Inflammatory macrophage treated with lipopolysaccharide for 1 hour (primary cell): ENCODE measurements at regions not wholly inside any gene's neighbourhood (a gene's known extent, or its start where the extent isn't known, plus 50 kb on each side); places are given as distances from the start of the nearest gene placed in this dataset.

Experiments
- DNase-seq, 2 donors: peaks; one replicate each; pipeline ENCODE4 v3.0.0-alpha.2; 2020 to 2022

DNA sequence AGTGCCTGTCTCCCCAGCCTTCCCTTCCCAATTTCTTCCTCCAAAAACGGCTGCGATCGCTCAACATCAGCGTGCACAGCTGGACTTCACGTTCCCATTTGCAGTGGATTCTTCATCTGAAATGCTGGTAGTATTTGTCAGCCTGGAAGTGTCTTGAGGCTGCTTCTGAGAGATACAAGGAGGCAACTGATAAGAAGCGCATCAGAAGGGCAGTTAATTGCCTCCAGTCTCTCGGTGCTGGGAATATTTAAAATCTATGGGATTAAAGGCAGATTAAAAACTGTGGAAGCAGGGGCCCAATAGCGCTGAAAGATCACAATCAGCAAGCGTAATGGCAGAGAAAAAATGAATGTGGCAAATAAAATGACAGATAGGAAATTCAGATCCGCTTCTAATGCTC, 450.0 kb downstream of the GATA3 start:
- no peak for DNase-seq

- DNase-seq = no peak
These were observed 452.7 kb downstream of the GATA3 start for GRCh38 chr10:8507156-8507555.

- no peak for DNase-seq
These were observed 454.4 kb downstream of the GATA3 start for GRCh38 chr10:8508882-8509281.

DNA sequence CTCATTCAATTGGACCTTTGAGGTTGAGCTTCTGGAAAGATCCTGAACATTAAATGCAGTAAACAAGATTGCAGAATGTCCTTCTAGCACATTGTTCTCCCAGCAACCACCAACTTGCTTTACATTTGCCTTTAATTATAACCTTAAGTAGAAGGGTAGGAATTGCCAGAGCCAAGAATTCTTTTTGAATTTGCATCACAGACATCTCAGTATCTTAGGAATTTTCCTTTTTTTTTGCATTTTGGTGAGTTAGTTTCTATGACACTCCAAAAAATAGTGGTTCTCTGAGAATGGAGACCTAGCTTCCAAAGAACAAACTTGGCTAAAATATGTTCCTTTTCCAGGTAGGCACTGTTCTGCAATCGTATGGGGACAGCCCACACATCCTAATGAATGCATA, 456.0 kb downstream of the GATA3 start:
- DNase-seq = no peak

GRCh38 chr10:8511026-8511425, 456.5 kb downstream of the GATA3 start:
- DNase-seq = no peak

GRCh38 chr10:8513155-8514147, 459.0 kb downstream of the GATA3 start:
- DNase-seq = no peak

DNA sequence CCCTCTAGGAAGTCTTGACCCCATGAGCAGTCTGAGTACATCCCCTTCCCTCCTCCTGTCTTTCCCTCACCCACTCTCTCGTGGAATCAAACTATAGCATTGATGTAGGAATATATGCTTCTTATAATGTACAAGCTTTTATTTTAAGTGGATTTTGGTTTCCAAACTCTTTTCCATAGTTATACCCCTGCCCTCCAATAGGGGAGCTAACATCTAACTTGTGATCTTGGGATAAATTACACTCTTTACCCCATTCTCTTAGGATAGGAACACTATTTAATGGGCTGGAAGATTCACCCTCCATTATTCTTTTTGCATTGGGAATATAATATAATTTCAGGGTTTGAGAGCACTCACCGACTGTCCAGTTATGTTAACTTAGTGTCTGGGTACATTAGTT, 465.9 kb downstream of the GATA3 start:
- no peak for DNase-seq

- DNase-seq = no peak
These were observed 473.3 kb downstream of the GATA3 start for GRCh38 chr10:8527773-8528172.

- DNase-seq = no peak
These were observed 476.6 kb downstream of the GATA3 start for GRCh38 chr10:8531116-8531515.

DNA sequence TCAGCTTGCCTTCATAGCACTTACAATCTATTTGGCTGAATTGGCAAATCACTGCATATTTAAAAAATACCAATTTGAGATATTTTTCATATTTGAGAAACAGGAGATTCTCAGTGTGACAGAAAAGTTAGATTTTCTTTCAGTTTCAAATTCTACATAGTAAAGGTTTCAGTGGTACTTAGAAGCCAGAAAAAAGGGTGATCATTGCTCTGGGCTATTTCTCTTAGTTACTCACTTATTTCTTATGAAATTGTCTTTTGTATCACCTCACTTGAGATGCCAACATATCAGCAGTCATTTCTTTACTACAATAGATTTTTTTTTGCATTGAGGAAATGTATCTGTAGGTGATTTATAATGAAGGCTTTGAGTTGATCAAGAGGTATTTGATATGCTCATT, 478.2 kb downstream of the GATA3 start:
- no peak for DNase-seq

GRCh38 chr10:8533462-8533861, 479.0 kb downstream of the GATA3 start:
- DNase-seq = no peak

DNA sequence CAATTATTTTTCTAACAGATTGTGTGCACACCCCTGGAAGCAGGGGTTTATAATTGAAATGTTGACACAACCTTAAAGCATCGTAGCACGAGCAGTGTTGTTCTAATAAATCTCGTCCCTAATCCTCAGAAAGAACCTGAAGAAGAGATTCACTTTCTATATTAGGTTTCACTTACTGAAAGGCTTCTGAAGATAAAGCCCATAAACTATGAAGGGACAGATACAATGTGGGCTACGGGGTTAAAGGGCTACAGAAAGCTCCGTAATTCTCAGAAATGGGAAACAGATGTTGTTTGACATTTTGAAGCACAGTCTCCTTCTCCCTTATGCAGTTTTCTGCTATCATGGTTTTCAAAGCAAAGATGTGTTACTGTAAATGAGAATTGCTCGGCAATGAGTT, 479.6 kb downstream of the GATA3 start:
- DNase-seq = no peak

DNA sequence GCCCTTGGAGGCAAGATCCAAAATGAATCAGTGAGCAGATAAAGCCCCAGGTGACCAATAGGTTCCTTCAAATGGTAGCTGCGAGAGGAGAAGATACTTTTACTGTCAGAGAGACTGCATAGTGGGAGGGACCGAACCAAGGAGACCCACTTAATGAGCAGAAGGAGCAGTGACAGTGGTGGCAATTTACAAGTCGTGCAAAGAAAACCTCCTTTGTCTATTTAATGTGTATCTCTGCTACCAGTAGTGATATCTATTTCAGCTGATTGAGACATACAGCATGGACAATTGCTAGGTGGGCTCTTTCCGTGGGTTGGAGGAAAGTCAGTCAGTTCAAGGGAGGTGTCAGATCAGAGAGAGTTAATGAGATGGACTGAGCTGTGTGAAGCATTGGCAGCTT, 480.4 kb downstream of the GATA3 start:
- DNase-seq = no peak

DNA sequence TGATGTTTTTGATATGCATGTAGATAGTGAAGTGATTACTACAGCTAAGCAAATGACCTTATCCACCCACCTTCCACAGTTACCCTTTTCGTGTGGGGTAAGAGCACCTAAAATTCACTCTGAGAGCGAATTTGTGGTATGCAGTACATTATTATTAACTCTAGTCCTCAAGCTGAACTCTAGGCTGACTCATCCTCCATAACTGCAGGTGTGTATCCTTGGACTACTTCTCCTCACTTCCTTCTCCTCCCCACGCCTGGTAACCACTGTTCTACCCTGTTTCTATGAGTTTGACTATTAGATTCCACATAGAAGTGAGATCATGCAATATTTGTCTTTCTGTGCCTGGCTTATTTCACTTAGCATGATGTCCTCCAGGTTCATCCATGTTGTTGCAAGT, 484.6 kb downstream of the GATA3 start:
- DNase-seq = no peak

DNA sequence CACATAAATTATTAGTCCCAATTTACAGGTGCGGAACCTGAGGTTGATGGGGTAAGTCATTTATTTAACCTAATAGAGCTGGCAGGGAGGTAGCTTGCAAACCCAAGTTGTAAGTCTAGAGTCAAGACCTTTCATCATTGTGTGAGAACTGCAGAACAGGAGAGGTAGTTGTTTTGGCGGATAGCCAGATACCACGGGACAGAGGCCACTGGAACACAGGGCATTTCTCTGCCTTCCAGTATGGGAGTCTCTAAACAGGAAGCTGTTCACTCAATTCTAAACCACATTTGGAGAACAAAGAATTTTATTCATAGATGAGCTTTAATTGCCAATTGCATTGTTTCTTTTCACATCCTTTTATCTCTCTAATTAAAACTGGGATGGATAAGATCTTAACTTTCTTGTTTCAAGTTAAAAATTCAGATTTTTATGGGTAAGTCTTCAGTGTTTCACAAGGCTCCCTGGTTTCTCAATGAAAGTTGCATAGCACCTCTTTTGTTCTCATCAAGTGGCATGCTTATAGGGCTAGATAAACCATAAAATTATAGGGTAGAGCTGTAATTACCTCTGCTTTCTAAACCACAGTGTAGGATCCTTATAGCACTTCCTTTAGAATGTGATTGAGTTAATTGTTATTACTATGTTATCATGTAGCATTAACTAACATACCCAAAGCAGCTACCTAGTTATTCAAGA, 489.0 kb downstream of the GATA3 start:
- DNase-seq = no peak

GRCh38 chr10:8544057-8544380, 489.5 kb downstream of the GATA3 start:
- DNase-seq = no peak

DNA sequence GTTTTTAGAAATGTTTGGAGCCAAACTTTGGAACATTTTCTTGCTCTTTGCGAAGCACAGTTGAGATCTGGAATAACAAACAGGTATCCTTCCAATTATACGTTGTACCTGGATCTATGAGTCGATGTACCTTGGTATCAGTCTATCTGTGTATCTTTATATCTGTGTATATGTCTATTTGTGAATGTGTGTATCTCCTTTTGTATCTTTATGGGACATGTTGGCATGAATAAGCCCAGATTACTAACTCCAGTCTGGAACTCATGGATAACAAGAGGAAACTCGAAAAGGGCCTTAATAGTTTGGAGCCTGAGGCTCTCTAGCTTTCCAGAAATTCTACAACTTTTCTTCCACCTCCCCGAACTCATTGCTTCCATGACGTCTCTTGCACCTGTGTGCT, 490.0 kb downstream of the GATA3 start:
- no peak for DNase-seq

- DNase-seq = no peak
These were observed 500.1 kb downstream of the GATA3 start for GRCh38 chr10:8554574-8554973.

- DNase-seq = no peak
These were observed 501.8 kb downstream of the GATA3 start for GRCh38 chr10:8556321-8556720.

- no peak for DNase-seq
These were observed 509.0 kb downstream of the GATA3 start for GRCh38 chr10:8563478-8563877.

DNA sequence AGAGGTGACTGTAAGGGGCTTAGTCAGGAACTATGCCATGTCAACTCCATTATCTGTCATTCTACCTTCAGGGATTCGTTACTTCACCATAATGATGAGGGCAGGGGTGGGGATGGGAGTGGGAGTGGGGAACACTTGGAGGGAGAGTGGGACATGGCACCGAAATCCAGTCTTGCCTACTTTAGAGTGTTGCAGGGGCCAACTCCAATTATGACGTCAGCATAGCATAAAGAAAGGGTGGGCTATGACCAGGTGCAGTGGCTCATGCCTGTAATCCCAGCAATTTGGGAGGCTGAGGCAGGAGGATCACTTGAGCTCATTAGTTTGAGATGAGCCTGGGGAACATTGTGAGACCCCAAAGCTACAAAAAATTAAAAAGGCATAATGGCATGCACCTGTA, 512.2 kb downstream of the GATA3 start:
- no peak for DNase-seq

DNA sequence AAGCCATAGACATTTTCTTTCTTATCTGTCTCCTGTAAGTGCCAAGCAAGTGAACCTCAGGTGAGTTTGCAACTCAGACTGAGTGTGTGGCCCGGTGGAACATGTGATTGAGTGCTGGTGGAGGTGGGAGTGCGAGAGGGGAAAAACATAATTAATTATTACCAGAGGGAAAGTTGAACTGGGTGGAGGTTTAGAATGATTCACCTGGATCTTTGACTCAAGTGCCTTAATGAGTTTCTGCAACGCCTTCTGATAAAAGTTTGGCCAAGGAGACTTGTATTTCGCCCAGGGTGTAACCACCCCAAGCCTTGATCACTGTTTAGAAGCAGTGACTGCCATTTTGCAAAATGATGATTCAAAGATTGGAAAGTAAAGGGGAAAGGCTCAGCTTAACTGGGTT, 513.9 kb downstream of the GATA3 start:
- DNase-seq = no peak

- no peak for DNase-seq
These were observed 521.1 kb downstream of the GATA3 start for GRCh38 chr10:8575620-8576019.

DNA sequence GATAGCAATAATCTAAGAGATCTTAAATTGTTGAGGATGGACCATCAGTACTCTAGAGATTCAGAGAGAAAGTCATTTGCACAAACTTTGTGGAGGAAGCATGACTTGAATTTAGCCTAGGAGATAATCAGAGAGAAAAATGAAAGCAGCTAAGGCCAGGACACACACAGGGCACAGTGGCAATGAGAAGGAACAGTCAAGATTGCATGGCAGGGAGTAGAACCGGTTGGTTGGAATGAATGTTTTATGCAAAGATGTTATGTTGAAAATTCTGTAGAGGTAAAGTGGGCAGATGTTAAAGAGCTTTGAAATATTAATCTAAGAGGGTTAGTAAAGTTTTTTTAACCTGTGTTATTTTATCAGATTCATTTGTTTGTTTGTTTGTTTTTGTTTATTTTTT, 521.8 kb downstream of the GATA3 start:
- no peak for DNase-seq

GRCh38 chr10:8576911-8577310, 522.4 kb downstream of the GATA3 start:
- no peak for DNase-seq
